Thoracic aorta (tissue), 2 donors: ENCODE measurements at regions not wholly inside any gene's neighbourhood (a gene's known extent, or its start where the extent isn't known, plus 50 kb on each side); places are given as distances from the start of the nearest gene placed in this dataset.

ENCODE experiments used
- ATAC-seq: fragments of 150-250 bp; one replicate; pipeline ENCODE4 v1.8.0; 2017; ENCODE audit warnings: low read depth; ENCODE audit not compliant: insufficient number of reproducible peaks, low FRiP score
- DNase-seq: peaks from one replicate; pipeline ENCODE4 v3.0.0-alpha.2; 2020; ENCODE audit warnings: low spot score
- H3K27ac ChIP-seq, 2 donors: fragments of 200-600 bp; sonication (generic); 1 replicate in 1 of 2; 2 replicates in 1 of 2; pipeline ENCODE4 v1.5.1; 2016; ENCODE audit warnings: mild to moderate bottlenecking in 2 of 2, moderate library complexity in 2 of 2
- H3K27me3 ChIP-seq: fragments of 200-600 bp; sonication (generic); replicated peaks from 2 replicates; pipeline ENCODE4 v1.6.0; 2016; ENCODE audit warnings: mild to moderate bottlenecking; ENCODE audit not compliant: insufficient read depth
- H3K36me3 ChIP-seq: fragments of 200-600 bp; sonication (generic); one replicate; pipeline ENCODE4 v1.5.1; 2016
- H3K4me1 ChIP-seq, 2 donors: fragments of 200-600 bp; sonication (generic); 1 replicate in 1 of 2; 2 replicates in 1 of 2; pipeline versions ENCODE4 v1.5.1 to v1.6.0; 2016; ENCODE audit warnings: low read depth in 2 of 2, mild to moderate bottlenecking in 1 of 2; ENCODE audit not compliant: control insufficient read depth in 1 of 2
- H3K4me3 ChIP-seq: fragments of 200-600 bp; sonication (generic); 2 replicates; pipeline ENCODE4 v1.5.1; 2016; ENCODE audit warnings: mild to moderate bottlenecking
- H3K9me3 ChIP-seq: fragments of 200-600 bp; sonication (generic); 2 replicates; pipeline ENCODE4 v1.5.1; 2016
- TF ChIP-seq, protein P1 (sequence below): fragments of 200-600 bp; sonication (generic); IDR thresholded peaks from one replicate; pipeline ENCODE4 v1.5.1; 2019; ENCODE audit warnings: antibody characterized with exemption

DNA sequence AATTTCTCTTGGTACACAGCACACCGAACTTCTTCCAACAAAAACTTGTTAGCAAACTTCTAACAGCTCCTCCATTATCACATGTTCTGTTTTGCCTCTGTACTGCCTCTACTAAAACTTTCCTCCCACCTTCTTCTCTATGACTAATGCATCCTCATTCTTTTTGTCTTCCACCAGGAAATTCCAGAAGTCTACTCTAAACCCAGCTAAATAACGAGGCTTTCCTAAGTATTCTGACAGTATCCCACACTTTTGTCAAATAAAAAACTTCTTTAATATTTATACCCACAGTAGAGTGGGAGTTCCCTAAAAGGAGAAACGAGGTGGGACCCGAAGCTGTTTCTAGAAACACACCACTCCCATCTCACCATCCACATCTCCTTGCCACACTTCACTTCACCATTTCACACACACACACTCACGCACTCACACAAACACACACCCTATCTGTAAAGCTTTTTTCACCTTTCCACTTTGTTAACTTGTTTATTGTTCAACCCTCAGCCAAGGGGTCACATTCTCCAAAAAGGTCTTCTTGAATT, 280.3 kb downstream of the ARAP2 start:
- no peak for DNase-seq
- Histone ChIP-seq H3K9me3 (no peaks in the 10 kb centered on the region), H3K4me3 (no peak overlapping the region), H3K27me3 (no peaks in the 10 kb centered on the region), H3K36me3 (no peaks in the 10 kb centered on the region), H3K4me1 (no peaks in the 10 kb centered on the region), H3K27ac (no peak overlapping the region)
- no peak for ATAC-seq
- TF ChIP-seq, protein P1, sequence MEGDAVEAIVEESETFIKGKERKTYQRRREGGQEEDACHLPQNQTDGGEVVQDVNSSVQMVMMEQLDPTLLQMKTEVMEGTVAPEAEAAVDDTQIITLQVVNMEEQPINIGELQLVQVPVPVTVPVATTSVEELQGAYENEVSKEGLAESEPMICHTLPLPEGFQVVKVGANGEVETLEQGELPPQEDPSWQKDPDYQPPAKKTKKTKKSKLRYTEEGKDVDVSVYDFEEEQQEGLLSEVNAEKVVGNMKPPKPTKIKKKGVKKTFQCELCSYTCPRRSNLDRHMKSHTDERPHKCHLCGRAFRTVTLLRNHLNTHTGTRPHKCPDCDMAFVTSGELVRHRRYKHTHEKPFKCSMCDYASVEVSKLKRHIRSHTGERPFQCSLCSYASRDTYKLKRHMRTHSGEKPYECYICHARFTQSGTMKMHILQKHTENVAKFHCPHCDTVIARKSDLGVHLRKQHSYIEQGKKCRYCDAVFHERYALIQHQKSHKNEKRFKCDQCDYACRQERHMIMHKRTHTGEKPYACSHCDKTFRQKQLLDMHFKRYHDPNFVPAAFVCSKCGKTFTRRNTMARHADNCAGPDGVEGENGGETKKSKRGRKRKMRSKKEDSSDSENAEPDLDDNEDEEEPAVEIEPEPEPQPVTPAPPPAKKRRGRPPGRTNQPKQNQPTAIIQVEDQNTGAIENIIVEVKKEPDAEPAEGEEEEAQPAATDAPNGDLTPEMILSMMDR: no peak

DNA sequence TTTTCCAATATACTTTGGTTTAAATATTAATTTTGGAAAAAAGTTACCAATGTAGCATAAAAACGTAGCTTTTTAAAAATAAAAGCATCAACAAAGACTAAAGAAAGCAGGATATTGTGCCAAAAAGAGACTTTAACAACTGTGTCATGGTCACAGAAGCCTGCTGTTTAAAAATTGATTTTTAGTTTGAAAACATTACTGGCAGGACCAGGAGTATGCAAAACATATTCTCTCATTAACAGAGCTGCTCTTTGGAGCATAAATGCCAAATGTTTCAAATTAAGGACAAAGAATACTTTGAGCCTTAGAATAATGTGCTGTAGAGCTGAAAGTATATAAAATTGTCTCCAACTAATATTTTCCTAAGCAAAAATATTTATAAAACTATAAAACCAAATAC, 279.0 kb downstream of the ARAP2 start:
- Histone ChIP-seq H3K9me3 (no peaks in the 10 kb centered on the region), H3K4me3 (no peak overlapping the region), H3K36me3 (no peaks in the 10 kb centered on the region), H3K27me3 (no peaks in the 10 kb centered on the region), H3K4me1 (no peaks in the 10 kb centered on the region), H3K27ac (no peak overlapping the region)
- TF ChIP-seq, protein P1: no peak
- ATAC-seq: no peak
- DNase-seq: no peak

DNA sequence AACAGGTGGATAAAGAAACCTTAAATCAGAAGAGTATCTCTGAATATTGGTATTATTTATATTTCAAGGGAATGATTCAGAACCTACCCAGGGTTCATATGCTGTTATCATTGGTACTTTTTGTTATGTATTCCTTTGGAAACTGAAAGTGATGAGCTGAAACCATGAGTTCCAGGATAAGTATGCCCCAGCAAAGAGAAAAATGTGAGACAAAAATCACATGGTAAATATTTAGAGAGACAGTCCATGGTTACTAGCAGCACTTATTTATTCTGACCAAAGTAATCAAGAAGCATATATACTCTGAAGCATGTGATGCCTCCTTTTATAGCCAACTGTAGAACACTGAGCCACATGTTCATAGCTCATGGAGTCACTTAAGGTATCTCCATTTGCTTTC, 277.7 kb downstream of the ARAP2 start:
- H3K4me1 ChIP-seq: no peaks in the 10 kb centered on the region
- DNase-seq: no peak
- H3K27ac ChIP-seq: no peak overlapping the region
- no peaks in the 10 kb centered on the region for H3K27me3 ChIP-seq
- TF ChIP-seq, protein P1: no peak
- no peaks in the 10 kb centered on the region for H3K9me3 ChIP-seq
- no peak for ATAC-seq
- H3K4me3 ChIP-seq: no peak overlapping the region
- H3K36me3 ChIP-seq: no peaks in the 10 kb centered on the region

- ATAC-seq: no peak
- no peak overlapping the region for H3K27ac ChIP-seq
- TF ChIP-seq, protein P1: no peak
- no peaks in the 10 kb centered on the region for H3K27me3 ChIP-seq
- no peaks in the 10 kb centered on the region for H3K36me3 ChIP-seq
- H3K4me3 ChIP-seq: no peak overlapping the region
- no peak for DNase-seq
- H3K9me3 ChIP-seq: no peaks in the 10 kb centered on the region
- no peaks in the 10 kb centered on the region for H3K4me1 ChIP-seq
Observed at GRCh38 chr4:35970366-35970960, 273.9 kb downstream of the ARAP2 start.

- Histone ChIP-seq H3K36me3 (no peaks in the 10 kb centered on the region), H3K4me3 (no peak overlapping the region), H3K27ac (no peak overlapping the region), H3K4me1 (no peaks in the 10 kb centered on the region), H3K27me3 (no peaks in the 10 kb centered on the region), H3K9me3 (no peaks in the 10 kb centered on the region)
- DNase-seq: no peak
- TF ChIP-seq, protein P1: no peak
- no peak for ATAC-seq
Observed at GRCh38 chr4:35972814-35973213, 271.5 kb downstream of the ARAP2 start.
